Loucy (cell line): ENCODE measurements at regions not wholly inside any gene's neighbourhood (a gene's known extent, or its start where the extent isn't known, plus 50 kb on each side); places are given as distances from the start of the nearest gene placed in this dataset.

ENCODE experiments used
- CTCF ChIP-seq: fragments of 200-600 bp; sonication (generic); conservative IDR thresholded peaks from 2 replicates; pipeline ENCODE4 v1.5.1; 2014; ENCODE audit warnings: mild to moderate bottlenecking, antibody characterized with exemption, low read length
- EZH2phosphoT487 ChIP-seq: fragments of 200-600 bp; IDR thresholded peaks from 2 replicates; pipeline ENCODE4 v1.6.1; 2018; ENCODE audit warnings: antibody characterized with exemption, mild to moderate bottlenecking, moderate library complexity, borderline replicate concordance

GRCh38 chr12:97182769-97183168 is 275.7 kb downstream of the NEDD1 start:
- no peak for TF ChIP-seq CTCF
- TF ChIP-seq EZH2phosphoT487: no peak
